Chondrocyte (in vitro differentiated cells): ENCODE measurements at regions not wholly inside any gene's neighbourhood (a gene's known extent, or its start where the extent isn't known, plus 50 kb on each side); places are given as distances from the start of the nearest gene placed in this dataset.

Experiments
- DNase-seq: peaks from one replicate; pipeline ENCODE4 v3.0.0; 2021; ENCODE audit warnings: mixed read lengths, low spot score
- H3K27ac Mint-ChIP-seq: one replicate; pipeline ENCODE4 v1.8.0; 2021; ENCODE audit warnings: mild to moderate bottlenecking, moderate library complexity, mixed read lengths; ENCODE audit not compliant: unreplicated experiment
- H3K27me3 Mint-ChIP-seq: 2 replicates; pipeline ENCODE4 v1.8.0; 2021; ENCODE audit warnings: low read depth, mixed read lengths
- H3K36me3 Mint-ChIP-seq: 2 replicates; pipeline ENCODE4 v1.8.0; 2021; ENCODE audit warnings: low read depth, mixed read lengths
- H3K4me1 Mint-ChIP-seq: 2 replicates; pipeline ENCODE4 v1.8.0; 2021; ENCODE audit warnings: low read depth, mild to moderate bottlenecking, mixed read lengths
- H3K4me3 Mint-ChIP-seq: one replicate; pipeline ENCODE4 v1.8.0; 2021; ENCODE audit warnings: mild to moderate bottlenecking, moderate library complexity, mixed read lengths; ENCODE audit not compliant: unreplicated experiment
- H3K9me3 Mint-ChIP-seq: 2 replicates; pipeline ENCODE4 v1.8.0; 2021; ENCODE audit warnings: low read depth, mixed read lengths
- TF ChIP-seq, protein P1 (sequence below): fragments of 200-600 bp; sonication (generic); IDR thresholded peaks from 2 replicates; pipeline ENCODE4 v1.5.0; 2021; ENCODE audit warnings: antibody characterized with exemption, mild to moderate bottlenecking, moderate library complexity

DNA sequence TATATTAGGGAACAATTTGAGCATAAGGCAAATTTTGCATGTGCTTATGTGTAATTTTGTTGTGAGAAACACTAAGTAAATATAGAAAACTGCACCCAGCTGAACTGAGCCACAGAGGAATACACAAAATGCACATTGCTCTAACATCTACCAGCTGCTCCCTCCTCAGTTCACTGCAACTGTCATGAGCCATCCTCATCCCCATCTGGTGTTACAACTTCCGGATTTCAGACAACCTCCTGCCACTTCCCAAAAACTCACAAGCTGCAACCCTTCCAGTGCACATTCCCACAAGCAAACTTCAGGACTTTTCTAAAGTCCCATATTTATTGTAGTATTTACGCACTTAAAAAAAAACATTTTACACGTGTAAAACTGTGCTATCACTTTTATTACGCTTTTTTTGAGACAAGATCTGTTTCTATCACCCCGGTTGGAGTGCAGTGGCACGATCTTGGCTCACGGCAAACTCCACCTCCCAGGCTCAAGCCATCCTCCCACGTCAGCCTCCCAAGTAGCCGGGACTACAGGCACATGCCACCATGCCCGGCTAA is 169.1 kb upstream of the TBX3 start:
- no peak for DNase-seq
- TF ChIP-seq, protein P1, sequence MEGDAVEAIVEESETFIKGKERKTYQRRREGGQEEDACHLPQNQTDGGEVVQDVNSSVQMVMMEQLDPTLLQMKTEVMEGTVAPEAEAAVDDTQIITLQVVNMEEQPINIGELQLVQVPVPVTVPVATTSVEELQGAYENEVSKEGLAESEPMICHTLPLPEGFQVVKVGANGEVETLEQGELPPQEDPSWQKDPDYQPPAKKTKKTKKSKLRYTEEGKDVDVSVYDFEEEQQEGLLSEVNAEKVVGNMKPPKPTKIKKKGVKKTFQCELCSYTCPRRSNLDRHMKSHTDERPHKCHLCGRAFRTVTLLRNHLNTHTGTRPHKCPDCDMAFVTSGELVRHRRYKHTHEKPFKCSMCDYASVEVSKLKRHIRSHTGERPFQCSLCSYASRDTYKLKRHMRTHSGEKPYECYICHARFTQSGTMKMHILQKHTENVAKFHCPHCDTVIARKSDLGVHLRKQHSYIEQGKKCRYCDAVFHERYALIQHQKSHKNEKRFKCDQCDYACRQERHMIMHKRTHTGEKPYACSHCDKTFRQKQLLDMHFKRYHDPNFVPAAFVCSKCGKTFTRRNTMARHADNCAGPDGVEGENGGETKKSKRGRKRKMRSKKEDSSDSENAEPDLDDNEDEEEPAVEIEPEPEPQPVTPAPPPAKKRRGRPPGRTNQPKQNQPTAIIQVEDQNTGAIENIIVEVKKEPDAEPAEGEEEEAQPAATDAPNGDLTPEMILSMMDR = no peak
- Mint-ChIP-seq H3K36me3 (no peaks in the 10 kb centered on the region), H3K27me3 (peaks cover 5% of the 10 kb centered on the region), H3K27ac (no peak overlapping the region), H3K4me1 (peaks cover 7% of the 10 kb centered on the region), H3K4me3 (no peak overlapping the region), H3K9me3 (peaks cover 6% of the 10 kb centered on the region)

DNA sequence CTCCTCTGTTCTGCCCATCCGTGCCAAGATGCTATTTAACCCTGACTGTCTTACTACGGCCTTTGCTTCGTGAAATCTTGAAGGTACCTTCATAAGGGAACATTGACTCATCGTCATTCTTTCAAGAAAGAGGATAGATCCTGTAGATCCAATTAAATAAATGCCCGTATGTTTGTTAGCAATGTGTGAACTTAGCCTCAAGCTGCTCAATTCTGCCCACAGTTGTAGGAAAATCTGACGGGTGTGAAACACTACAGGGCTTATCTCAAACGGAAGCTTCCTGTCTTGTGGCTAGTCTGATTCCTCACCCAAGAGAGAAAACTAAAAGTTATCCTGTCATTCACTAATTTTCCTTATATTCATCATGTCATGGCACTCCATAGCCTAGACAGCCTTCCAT is 168.0 kb upstream of the TBX3 start:
- TF ChIP-seq, protein P1 = no peak
- Mint-ChIP-seq H3K27me3 (peaks cover 5% of the 10 kb centered on the region), H3K9me3 (peaks cover 3% of the 10 kb centered on the region), H3K4me1 (peaks cover 12% of the 10 kb centered on the region), H3K27ac (no peak overlapping the region), H3K36me3 (no peaks in the 10 kb centered on the region), H3K4me3 (no peak overlapping the region)
- DNase-seq = no peak

DNA sequence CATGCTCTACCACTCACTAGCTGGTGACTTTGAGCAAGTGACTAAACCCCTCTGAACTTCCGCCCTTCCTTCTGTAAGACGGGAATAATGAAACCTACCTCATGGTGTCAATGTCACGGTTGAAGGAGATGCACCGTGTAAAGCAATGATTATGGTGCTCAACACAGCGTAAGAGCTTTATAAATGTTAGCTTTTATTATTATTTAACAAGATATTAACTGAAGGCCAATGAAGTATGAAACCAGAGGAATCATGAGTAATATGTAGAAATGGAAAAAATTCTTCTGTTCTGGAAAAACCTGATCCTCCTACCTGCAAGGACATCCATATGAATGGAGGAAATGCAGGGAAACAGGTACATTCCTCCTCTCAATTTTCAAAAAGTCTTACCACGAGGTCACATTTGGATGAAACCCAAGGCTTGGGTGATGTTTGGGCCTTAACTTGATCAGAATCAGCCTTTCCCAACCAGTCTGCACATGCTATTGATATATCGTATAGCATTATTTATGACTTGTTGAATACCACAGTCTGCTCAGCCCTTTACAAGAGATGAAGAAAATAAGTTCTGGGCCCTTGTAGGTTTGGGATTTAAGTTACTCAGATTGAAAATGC is 166.8 kb upstream of the TBX3 start:
- no peak overlapping the region for H3K27ac Mint-ChIP-seq
- peaks cover 3% of the 10 kb centered on the region for H3K9me3 Mint-ChIP-seq
- H3K4me1 Mint-ChIP-seq = peaks cover 12% of the 10 kb centered on the region
- H3K36me3 Mint-ChIP-seq = no peaks in the 10 kb centered on the region
- no peak for DNase-seq
- TF ChIP-seq, protein P1 = no peak
- no peak overlapping the region for H3K4me3 Mint-ChIP-seq
- peaks cover 3% of the 10 kb centered on the region for H3K27me3 Mint-ChIP-seq

DNA sequence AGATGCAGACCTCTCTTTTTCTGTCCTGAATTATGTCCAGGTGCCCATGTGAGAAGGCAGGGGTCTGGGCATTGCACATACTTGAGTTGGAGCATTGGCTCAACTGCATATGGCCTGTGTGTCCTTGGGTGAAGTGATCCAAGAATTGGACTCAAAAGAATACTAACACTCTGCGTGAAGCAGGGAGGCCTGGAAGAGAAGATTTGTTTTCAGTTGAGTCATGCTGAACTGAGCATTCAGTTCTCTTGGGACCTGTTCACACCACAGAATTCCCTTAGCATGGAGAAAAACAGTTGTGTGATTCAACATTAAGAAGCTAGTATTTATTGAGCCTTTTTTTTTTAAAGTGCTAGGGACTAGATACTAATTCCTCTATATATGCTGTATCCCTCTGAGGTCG is 164.7 kb upstream of the TBX3 start:
- Mint-ChIP-seq H3K9me3 (no peaks in the 10 kb centered on the region), H3K4me3 (no peak overlapping the region), H3K27ac (peak overlapping the region; percentile 69), H3K36me3 (no peaks in the 10 kb centered on the region), H3K27me3 (peaks cover 3% of the 10 kb centered on the region), H3K4me1 (peaks cover 12% of the 10 kb centered on the region)
- DNase-seq = no peak
- TF ChIP-seq, protein P1 = no peak

DNA sequence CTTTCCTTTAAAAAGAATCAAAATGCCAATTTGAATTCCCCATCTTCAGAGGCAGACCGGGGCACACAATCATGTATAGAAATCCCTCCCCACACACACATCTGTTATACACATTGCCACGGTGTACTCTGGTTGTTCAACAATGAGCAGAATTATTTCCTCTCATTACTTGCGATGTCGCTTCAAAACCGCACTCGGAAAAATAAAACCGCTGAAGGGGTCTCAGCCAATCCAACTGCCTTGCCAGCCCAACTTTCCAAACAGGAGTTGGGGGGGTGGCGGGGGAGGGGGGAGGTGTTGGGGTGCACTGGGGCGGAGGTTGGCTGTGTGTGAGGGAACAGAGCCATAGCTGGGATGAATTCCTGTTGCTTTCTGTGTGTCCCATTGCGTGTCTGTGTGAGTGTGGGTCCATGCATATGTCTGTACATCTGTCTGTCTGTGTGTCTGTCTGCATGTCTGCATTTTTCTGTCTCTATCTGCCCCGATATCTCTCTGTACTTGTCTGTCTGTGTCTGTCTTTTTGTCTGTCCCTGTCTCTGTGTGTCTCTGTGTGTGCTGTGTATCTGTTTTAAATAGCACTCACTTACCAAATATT is 163.6 kb upstream of the TBX3 start:
- TF ChIP-seq, protein P1 = no peak
- Mint-ChIP-seq H3K27me3 (peaks cover 1% of the 10 kb centered on the region), H3K4me3 (no peak overlapping the region), H3K4me1 (peaks cover 12% of the 10 kb centered on the region), H3K36me3 (no peaks in the 10 kb centered on the region), H3K27ac (no peak overlapping the region), H3K9me3 (no peaks in the 10 kb centered on the region)
- DNase-seq = no peak
